Small intestine (tissue), 7 donors: ENCODE measurements at regions not wholly inside any gene's neighbourhood (a gene's known extent, or its start where the extent isn't known, plus 50 kb on each side); places are given as distances from the start of the nearest gene placed in this dataset.
"Not testable (repeated sequence)": the region's sequence is repeated elsewhere in the genome, so short reads cannot be mapped to it uniquely, and the experiment has no call there.

Experiments
- DNase-seq, 2 donors: peaks; one replicate each; pipeline versions ENCODE4 v3.0.0 to v3.0.0-alpha.2; 2013
- FAIRE-seq: peaks from 2 replicates; lab custom pipeline; 2012; peaks lifted over from hg19 to GRCh38; lab: Jason Lieb, UNC
- H3K27ac ChIP-seq, 3 donors: one replicate each; pipeline ENCODE4 v1.5.1; 2013; ENCODE audit warnings: low read length in 2 of 3, mild to moderate bottlenecking in 2 of 3, control low read depth in 1 of 3, inconsistent platforms in 1 of 3, low read depth in 1 of 3, moderate library complexity in 1 of 3
- H3K27me3 ChIP-seq, 3 donors: one replicate each; pipeline ENCODE4 v1.6.1; 2013; ENCODE audit warnings: low read length in 3 of 3, inconsistent platforms in 1 of 3; ENCODE audit not compliant: control insufficient read depth in 3 of 3, insufficient read depth in 3 of 3
- H3K36me3 ChIP-seq, 3 donors: one replicate each; pipeline ENCODE4 v1.6.1; 2013; ENCODE audit warnings: low read length in 3 of 3, inconsistent platforms in 1 of 3, low read depth in 1 of 3, mild to moderate bottlenecking in 1 of 3, moderate library complexity in 1 of 3; ENCODE audit not compliant: control insufficient read depth in 3 of 3, insufficient read depth in 2 of 3
- H3K4me1 ChIP-seq, 3 donors: one replicate each; pipeline ENCODE4 v1.6.1; 2013; ENCODE audit warnings: low read length in 2 of 3, inconsistent platforms in 1 of 3, low read depth in 1 of 3, mild to moderate bottlenecking in 1 of 3, moderate library complexity in 1 of 3; ENCODE audit not compliant: control insufficient read depth in 3 of 3, insufficient read depth in 2 of 3
- H3K4me3 ChIP-seq, 3 donors: one replicate each; pipeline ENCODE4 v1.5.1; 2013; ENCODE audit warnings: low read length in 3 of 3, control low read depth in 1 of 3, inconsistent platforms in 1 of 3, low read depth in 1 of 3, mild to moderate bottlenecking in 1 of 3, moderate library complexity in 1 of 3
- H3K9me3 ChIP-seq, 2 donors: one replicate each; pipeline ENCODE4 v1.6.1; 2013; ENCODE audit warnings: low read depth in 1 of 2, low read length in 1 of 2; ENCODE audit not compliant: control insufficient read depth in 2 of 2, insufficient read depth in 1 of 2
- WGBS, 3 donors: extraction: QIAGEN DNeasy Blood & Tissue Kit; methylation state at CpG; one replicate each; pipeline ENCODE4 v1.1.7; 2013; 5-methylcytosine and 5-hydroxymethylcytosine counted together
- donor health status: healthy with polysubstance abuse.
- donor health status: control.
- donor health status: control.
- donor health status: Bipolar disorder and iron deficiency.
- donor health status: healthy.

DNA sequence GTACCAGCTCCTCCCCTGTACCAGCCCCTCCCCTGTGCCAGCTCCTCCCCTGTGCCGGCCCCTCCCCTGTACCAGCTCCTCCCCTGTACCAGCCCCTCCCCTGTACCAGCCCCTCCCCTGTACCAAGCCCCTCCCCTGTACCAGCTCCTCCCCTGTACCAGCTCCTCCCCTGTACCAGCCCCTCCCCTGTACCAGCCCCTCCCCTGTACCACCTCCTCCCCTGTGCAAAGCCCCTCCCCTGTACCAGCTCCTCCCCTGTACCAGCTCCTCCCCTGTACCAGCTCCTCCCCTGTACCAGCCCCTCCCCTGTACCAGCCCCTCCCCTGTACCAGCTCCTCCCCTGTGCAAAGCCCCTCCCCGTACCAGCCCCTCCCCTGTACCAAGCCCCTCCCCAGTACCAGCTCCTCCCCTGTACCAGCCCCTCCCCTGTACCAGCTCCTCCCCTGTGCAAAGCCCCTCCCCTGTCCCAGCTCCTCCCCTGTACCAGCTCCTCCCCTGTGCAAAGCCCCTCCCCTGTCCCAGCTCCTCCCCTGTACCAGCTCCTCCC, 113.5 kb downstream of the METRNL start:
- DNase-seq, H3K36me3 ChIP-seq, FAIRE-seq, H3K27ac ChIP-seq, H3K4me3 ChIP-seq, H3K27me3 ChIP-seq, H3K9me3 ChIP-seq, H3K4me1 ChIP-seq: not testable (repeated sequence)
- 43 to 86% (median 50%) methylated on average over 1 to 2 of the region's 2 CpGs for WGBS, 3 donors

DNA sequence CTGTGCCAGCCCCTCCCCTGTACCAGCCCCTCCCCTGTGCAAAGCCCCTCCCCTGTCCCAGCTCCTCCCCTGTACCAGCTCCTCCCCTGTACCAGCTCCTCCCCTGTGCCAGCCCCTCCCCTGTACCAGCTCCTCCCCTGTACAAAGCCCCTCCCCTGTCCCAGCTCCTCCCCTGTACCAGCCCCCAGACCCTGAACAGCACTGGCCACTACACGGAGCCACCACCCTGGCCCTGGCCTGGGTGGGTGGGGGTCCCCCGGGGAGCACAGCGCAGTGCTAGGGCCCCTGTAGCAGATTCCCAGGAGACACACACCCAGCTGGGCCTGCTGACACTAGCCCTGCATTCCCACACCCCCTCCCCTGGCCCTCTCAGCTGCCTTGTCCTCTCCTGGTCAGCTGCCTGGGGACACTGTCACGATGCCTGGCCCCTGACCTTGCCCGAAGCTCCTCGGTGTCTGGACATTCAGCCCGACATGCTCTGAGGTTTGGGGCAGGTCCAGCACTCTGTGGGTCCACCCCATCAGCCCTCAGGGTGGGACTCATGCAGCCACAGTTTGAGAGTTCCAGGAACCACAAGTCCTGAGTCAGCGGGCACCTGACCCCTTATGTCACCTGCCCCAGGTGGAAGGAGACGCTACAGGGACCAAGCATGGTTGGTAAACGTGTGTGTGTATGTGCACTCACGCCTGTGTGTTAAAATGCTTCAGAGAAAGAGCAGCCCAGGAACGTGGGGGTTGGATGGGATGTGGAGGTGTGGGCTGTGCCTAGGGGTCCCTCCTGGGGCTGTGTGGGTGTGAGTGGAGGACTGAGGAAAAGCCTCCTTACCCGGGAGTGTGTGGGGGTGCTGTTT, 114.2 kb downstream of the METRNL start:
- FAIRE-seq (no peak), DNase-seq (no peak)
- 63 to 66% (median 64%) methylated on average over 13 of the region's 13 CpGs for WGBS, 3 donors

DNA sequence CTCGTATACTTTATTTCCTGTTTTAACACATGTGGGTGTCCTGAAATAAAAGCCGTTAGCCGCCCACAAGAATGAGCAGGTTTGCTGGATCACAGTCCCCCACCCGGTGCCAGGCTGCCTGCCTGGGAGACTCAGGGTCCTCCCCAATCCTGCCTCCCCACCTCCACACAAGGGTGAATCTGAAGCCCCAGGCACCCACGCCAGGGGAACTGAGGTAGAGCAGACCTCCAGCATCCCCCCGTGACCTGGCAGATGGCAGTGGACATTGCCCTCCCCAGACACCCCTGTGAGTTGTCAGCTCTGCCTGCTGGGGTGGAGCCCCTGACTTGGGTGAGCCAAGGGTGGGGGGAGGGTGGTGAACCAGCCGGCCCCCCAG, 114.8 kb downstream of the METRNL start:
- FAIRE-seq: no peak
- Histone ChIP-seq H3K36me3 (no peaks in the 10 kb centered on the region), H3K4me1 (peaks cover 0 to 3% (median 0%) of the 10 kb centered on the region in 3 donors), H3K4me3 (no peak overlapping the region), H3K27ac (no peak overlapping the region), H3K27me3 (no peaks in the 10 kb centered on the region), H3K9me3 (peaks cover 0 to 4% of the 10 kb centered on the region in 2 donors)
- WGBS, 3 donors: 50 to 66% (median 62%) methylated on average over 7 of the region's 7 CpGs
- no peak for DNase-seq

More for the DNA sequence above, 114.2 kb downstream of the METRNL start:
- peaks cover 0 to 3% (median 0%) of the 10 kb centered on the region in 3 donors for H3K4me1 ChIP-seq
- no peaks in the 10 kb centered on the region for H3K27me3 ChIP-seq
- H3K27ac ChIP-seq: no peak overlapping the region
- H3K36me3 ChIP-seq: no peaks in the 10 kb centered on the region
- peaks cover 0 to 4% of the 10 kb centered on the region in 2 donors for H3K9me3 ChIP-seq
- no peak overlapping the region for H3K4me3 ChIP-seq

DNA sequence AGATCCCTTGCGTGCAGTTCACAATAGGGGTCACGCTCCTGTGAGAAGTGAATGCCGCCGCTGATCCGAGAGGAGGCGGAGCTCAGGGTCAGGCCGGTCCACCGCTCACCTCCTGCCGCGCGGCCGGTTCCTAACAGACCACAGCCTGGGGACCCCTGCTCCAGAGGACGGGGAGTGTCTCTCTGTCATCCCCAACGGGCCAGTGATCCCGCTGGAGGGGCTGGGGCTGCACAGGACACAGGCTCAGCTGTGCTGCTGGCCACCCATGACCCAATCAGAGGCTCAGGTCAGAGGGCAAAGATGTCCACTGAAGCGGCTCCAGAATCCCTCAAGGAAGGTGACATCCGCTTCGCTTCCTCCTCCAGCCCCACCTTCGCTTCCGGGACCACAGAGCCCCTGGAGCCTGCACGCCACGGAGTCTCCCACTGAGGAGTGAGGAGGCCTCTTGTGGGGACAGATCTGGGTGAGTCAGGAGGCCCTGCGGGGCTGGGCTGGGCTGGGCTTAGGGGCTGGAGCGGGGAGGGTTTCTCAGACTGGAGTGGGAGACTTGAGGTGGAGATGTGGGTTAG, 115.4 kb downstream of the METRNL start:
- Histone ChIP-seq H3K4me1 (no peaks in the 10 kb centered on the region), H3K27me3 (no peaks in the 10 kb centered on the region), H3K9me3 (peaks cover 0 to 4% of the 10 kb centered on the region in 2 donors), H3K4me3 (no peak overlapping the region), H3K27ac (no peak overlapping the region), H3K36me3 (no peaks in the 10 kb centered on the region)
- no peak for DNase-seq
- WGBS, 3 donors: 88 to 91% (median 91%) methylated on average over 21 to 24 of the region's 24 CpGs
- no peak for FAIRE-seq

DNA sequence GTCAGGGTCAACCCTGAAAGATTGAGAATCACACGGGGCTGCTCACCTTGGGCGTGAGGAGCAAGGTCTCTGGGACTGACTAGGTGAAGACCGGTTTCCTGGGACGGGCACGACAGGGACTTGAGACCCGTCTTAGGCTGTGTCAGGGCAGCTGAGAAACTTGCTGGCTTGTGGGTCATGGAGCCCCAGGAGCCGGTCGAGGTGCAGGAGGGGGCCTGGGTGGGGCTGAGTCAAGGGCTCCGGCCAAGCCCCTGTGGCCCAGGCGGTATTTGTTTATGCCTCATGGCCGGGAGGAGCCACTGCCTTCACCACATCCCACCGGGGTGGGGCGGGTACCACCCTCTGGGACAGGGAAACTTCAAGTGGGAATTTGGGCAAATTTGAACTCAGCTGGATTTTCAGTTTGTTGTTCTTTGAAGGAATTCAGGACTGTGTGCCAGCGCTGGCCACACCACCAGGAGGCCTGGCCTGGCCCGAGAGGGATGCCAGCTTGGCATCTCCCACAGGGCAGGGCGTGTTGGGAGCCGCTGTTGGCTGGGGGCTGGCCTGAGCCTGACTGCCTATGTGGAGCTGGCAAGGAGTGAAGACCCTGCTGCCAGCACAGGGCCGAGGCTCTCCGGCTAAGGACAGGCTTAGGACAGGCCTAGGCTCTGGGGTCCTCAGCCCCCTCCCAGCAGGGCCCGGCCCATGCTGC, 116.1 kb downstream of the METRNL start:
- DNase-seq: no peak
- Histone ChIP-seq H3K27ac (no peak overlapping the region), H3K27me3 (no peaks in the 10 kb centered on the region), H3K4me3 (no peak overlapping the region), H3K4me1 (peaks cover 0 to 2% (median 0%) of the 10 kb centered on the region in 3 donors), H3K36me3 (no peaks in the 10 kb centered on the region), H3K9me3 (peaks cover 0 to 4% of the 10 kb centered on the region in 2 donors)
- WGBS, 3 donors: 61 to 71% (median 66%) methylated on average over 20 of the region's 20 CpGs
- no peak for FAIRE-seq

DNA sequence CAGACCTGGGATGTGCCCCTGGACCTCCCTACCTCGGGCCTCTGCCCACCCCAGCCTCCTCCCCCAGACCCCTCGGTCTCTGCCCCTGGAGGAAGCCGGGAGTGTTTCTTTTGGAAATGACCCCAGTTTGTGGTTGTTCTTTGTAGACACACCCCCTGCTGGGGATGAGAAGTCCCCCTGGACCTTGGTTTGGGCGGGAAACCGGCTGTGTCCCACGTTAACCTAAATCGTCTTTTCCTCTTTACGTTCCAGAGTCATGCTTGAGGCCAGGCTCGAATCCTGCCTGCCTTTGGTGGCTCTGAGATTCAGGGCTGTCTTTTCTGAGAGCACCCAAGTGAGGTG, 116.6 kb downstream of the METRNL start:
- H3K27me3 ChIP-seq: no peaks in the 10 kb centered on the region
- no peak overlapping the region for H3K4me3 ChIP-seq
- peaks cover 0 to 4% of the 10 kb centered on the region in 2 donors for H3K9me3 ChIP-seq
- no peak overlapping the region for H3K27ac ChIP-seq
- no peaks in the 10 kb centered on the region for H3K36me3 ChIP-seq
- DNase-seq (no peak), FAIRE-seq (no peak)
- peaks cover 0 to 8% (median 0%) of the 10 kb centered on the region in 3 donors for H3K4me1 ChIP-seq
- 55 to 64% (median 61%) methylated on average over 9 of the region's 9 CpGs for WGBS, 3 donors

DNA sequence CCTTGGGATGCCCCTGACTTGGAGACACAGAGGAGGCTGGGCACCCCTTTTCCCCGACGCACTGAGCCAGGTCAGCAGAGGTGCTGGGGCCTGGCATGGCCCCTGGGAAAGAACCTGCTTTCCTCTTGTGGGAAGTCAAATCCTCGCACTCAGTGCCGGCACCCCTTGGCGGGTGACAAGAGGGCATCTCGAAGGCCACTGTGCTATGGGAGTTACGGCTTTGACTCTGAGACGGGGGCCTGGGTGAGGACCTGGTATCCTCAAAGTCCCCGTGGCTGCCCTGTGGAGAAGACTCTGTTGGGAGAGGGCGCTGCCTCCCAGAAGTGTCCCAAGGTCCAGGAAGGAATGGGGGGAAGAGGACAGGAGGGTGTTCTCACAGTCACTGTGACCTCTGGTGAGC, 117.0 kb downstream of the METRNL start:
- Histone ChIP-seq H3K4me3 (no peak overlapping the region), H3K36me3 (no peaks in the 10 kb centered on the region), H3K27me3 (no peaks in the 10 kb centered on the region), H3K9me3 (peaks cover 0 to 4% of the 10 kb centered on the region in 2 donors), H3K27ac (no peak overlapping the region), H3K4me1 (peaks cover 0 to 8% (median 0%) of the 10 kb centered on the region in 3 donors)
- WGBS, 3 donors: 85 to 93% (median 88%) methylated on average over 10 of the region's 10 CpGs
- no peak for DNase-seq
- no peak for FAIRE-seq
